ENCODE measurements at regions not wholly inside any gene's neighbourhood (a gene's known extent, or its start where the extent isn't known, plus 50 kb on each side); places are given as distances from the start of the nearest gene placed in this dataset.

DNA sequence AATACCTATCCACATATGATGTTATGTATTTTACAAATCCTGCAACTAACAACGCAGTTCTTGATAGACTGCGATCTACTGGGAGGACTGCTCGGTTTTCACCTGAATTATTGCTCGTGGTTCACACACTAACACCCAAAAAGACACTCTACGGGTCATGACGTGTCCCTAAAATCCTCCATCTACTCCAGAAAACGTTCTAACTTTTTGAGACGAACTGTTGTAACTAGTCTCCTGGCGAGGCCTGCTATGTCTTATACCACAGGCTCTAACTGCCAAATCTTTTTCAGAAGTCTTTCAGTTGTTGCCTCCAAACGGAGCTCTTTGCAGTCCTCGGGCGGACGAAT, 108.2 kb downstream of the KCNRG start:
- TF ChIP-seq EP300 (IDR thresholded peaks at IDR 0.05) = no peak
- TF ChIP-seq, protein P1, sequence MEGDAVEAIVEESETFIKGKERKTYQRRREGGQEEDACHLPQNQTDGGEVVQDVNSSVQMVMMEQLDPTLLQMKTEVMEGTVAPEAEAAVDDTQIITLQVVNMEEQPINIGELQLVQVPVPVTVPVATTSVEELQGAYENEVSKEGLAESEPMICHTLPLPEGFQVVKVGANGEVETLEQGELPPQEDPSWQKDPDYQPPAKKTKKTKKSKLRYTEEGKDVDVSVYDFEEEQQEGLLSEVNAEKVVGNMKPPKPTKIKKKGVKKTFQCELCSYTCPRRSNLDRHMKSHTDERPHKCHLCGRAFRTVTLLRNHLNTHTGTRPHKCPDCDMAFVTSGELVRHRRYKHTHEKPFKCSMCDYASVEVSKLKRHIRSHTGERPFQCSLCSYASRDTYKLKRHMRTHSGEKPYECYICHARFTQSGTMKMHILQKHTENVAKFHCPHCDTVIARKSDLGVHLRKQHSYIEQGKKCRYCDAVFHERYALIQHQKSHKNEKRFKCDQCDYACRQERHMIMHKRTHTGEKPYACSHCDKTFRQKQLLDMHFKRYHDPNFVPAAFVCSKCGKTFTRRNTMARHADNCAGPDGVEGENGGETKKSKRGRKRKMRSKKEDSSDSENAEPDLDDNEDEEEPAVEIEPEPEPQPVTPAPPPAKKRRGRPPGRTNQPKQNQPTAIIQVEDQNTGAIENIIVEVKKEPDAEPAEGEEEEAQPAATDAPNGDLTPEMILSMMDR (IDR thresholded peaks at IDR 0.05) = no peak
- TF ChIP-seq POLR2AphosphoS5 (IDR thresholded peaks at IDR 0.05) = no peak
- TF ChIP-seq POLR2A (IDR thresholded peaks at IDR 0.05) = no peak
- intact Hi-C loops (cut with DNase I; ENCODE audit: low total_unique reads) = no loop called here
- 3 to 14% (median 7%) methylated on average over 13 of the region's 13 CpGs for WGBS, 5 donors

DNA sequence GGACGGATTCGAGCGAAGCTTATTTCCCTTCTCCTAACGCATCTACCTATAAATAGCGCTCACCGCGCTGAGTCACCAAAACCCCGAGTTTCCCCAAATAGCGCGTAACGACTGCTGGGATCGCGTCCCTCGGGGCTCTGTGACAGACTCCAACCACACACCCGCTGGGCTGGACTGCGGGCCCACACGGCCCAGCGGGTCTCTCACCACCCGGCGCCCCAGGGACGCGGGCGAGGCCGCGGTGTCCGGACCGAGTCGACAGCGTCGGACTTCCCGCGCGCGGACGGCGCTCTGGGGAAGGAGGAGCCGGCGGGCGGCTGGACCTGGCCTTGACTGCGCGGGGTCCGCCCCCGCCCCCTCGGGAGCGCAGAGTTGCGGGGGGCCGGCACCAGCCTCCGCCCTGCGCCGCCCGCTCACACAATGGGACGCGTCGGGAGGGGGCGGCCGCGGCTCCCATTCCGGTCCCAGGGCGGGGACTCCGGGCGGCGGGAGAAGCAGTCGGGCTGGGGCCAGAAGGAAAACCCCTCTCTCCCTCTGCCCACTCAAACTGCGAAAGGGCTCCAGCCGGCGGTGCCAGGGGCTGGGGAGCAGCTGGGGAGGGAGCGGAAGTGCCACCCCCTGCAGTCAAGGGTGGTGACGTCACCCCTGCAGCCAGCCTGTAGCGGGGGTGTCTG, 108.8 kb downstream of the KCNRG start:
- peaks cover 0 to 7% (median 0%) of the 10 kb centered on the region in 4 donors for H3K36me3 ChIP-seq
- H3K9me3 ChIP-seq = peaks cover 0 to 7% (median 0%) of the 10 kb centered on the region in 4 donors
- H3K4me1 ChIP-seq = peaks cover 12 to 55% (median 48%) of the 10 kb centered on the region in 4 donors
- WGBS, 5 donors = 0 to 1% (median 0%) methylated on average over 14 to 69 of the region's 69 CpGs
- DNase-seq = peak in 1 of 2 donors; percentile 79
- H3K27me3 ChIP-seq = peaks cover 12 to 25% (median 22%) of the 10 kb centered on the region in 3 donors
- peak overlapping the region; percentile 76 to 86 (median 86) for H3K4me3 ChIP-seq
- H3K27ac ChIP-seq = peak overlapping the region; percentile 99 to 100 (median 100)
- TF ChIP-seq, protein P1 (IDR thresholded peaks at IDR 0.05) = no peak
- TF ChIP-seq POLR2A (IDR thresholded peaks at IDR 0.05) (peak in 2 of 4 donors; percentile 58 to 79), EP300 (IDR thresholded peaks at IDR 0.05) (no peak), POLR2AphosphoS5 (IDR thresholded peaks at IDR 0.05) (peak; percentile 90 to 98 (median 97))
- intact Hi-C loops (cut with DNase I; ENCODE audit: low total_unique reads) = no loop called here

More for the DNA sequence above, 108.2 kb downstream of the KCNRG start:
- H3K27me3 ChIP-seq = peaks cover 8 to 20% (median 17%) of the 10 kb centered on the region in 3 donors
- no peak for DNase-seq
- peaks cover 0 to 7% (median 0%) of the 10 kb centered on the region in 4 donors for H3K36me3 ChIP-seq
- peak overlapping the region; percentile 99 to 100 (median 100) for H3K27ac ChIP-seq
- H3K4me3 ChIP-seq = peak overlapping the region; percentile 76 to 86 (median 86)
- peaks cover 12 to 55% (median 48%) of the 10 kb centered on the region in 4 donors for H3K4me1 ChIP-seq
- peaks cover 0 to 2% (median 0%) of the 10 kb centered on the region in 4 donors for H3K9me3 ChIP-seq

DNA sequence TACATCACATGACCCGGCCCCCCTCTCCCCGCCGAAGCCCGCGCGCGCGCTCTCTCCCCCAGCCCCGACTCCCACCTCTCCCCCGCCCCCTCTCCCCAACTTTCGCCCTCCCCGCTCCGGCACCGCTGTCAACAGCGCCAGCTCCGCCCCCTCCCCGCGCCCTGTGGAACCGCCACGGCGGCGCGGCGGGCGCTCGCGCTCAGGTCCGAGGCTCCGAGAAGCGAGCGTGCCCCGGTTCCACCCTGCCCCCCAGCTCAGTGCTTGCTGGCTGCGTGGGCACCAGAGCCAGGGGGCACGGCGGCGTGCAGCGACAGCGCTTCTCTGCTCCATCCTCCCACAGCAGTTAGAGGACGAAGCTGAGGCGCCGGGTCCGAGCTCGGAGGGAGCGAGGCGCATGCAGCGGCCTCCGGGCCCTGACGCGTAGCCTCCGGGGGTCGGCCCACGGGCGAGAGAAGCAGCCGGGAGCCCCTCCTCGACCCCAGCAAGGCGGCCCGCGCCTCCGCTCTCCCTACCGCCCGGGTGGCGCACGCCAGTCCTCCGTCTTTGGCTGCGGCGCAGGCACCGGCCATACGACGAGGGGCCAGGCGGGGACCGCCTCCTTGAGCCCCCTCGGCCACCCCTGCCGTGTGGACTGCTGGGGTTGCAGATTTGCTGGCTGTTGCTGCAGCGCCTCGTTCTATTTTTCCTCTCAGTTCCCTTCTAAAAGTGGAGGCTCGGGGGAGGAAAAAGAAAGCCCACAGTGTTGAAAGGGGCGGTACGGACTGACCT, 109.5 kb downstream of the KCNRG start:
- H3K4me3 ChIP-seq = peak overlapping the region; percentile 76 to 86 (median 86)
- H3K27me3 ChIP-seq = peaks cover 19 to 32% (median 29%) of the 10 kb centered on the region in 3 donors
- H3K27ac ChIP-seq = peak overlapping the region; percentile 99 to 100 (median 100)
- peaks cover 0 to 7% (median 0%) of the 10 kb centered on the region in 4 donors for H3K36me3 ChIP-seq
- H3K9me3 ChIP-seq = peaks cover 0 to 9% (median 0%) of the 10 kb centered on the region in 4 donors
- TF ChIP-seq POLR2AphosphoS5 (IDR thresholded peaks at IDR 0.05) (no peak), POLR2A (IDR thresholded peaks at IDR 0.05) (no peak), EP300 (IDR thresholded peaks at IDR 0.05) (no peak)
- TF ChIP-seq, protein P1 (IDR thresholded peaks at IDR 0.05) = no peak
- peaks cover 16 to 57% (median 51%) of the 10 kb centered on the region in 4 donors for H3K4me1 ChIP-seq
- peak; percentile 97 to 99 for DNase-seq
- 0 to 1% (median 0%) methylated on average over 32 to 78 of the region's 78 CpGs for WGBS, 5 donors
- intact Hi-C loops (cut with DNase I; ENCODE audit: low total_unique reads) = no loop called here

DNA sequence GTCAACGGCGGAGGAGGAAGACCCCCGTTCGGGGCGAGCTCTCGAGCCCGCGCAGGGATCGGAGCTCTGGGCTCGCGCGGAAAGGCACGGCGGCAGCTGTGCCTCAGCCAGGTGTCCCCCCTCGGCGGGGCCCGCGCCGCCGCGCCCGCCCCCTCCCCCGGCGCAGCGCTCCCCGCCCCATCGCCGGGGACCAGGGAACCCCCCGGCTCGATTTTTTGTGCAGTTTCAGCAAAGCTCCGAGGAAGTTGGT, 110.0 kb downstream of the KCNRG start:
- H3K9me3 ChIP-seq = peaks cover 0 to 9% (median 0%) of the 10 kb centered on the region in 4 donors
- H3K36me3 ChIP-seq = peaks cover 0 to 7% (median 0%) of the 10 kb centered on the region in 4 donors
- peaks cover 19 to 37% (median 34%) of the 10 kb centered on the region in 3 donors for H3K27me3 ChIP-seq
- peaks cover 21 to 61% (median 55%) of the 10 kb centered on the region in 4 donors for H3K4me1 ChIP-seq
- peak overlapping the region; percentile 99 to 100 (median 100) for H3K27ac ChIP-seq
- H3K4me3 ChIP-seq = peak overlapping the region; percentile 76 to 86 (median 86)
- WGBS, 5 donors = 0 to 3% (median 0%) methylated on average over 28 to 31 of the region's 31 CpGs
- TF ChIP-seq EP300 (IDR thresholded peaks at IDR 0.05) (no peak), POLR2A (IDR thresholded peaks at IDR 0.05) (no peak), POLR2AphosphoS5 (IDR thresholded peaks at IDR 0.05) (no peak)
- TF ChIP-seq, protein P1 (IDR thresholded peaks at IDR 0.05) = no peak
- intact Hi-C loops (cut with DNase I; ENCODE audit: low total_unique reads) = no loop called here
- DNase-seq = no peak
